ENCODE measurements at regions not wholly inside any gene's neighbourhood (a gene's known extent, or its start where the extent isn't known, plus 50 kb on each side); places are given as distances from the start of the nearest gene placed in this dataset.

GRCh38 chr1:19010995-19011844, 54.7 kb upstream of the IFFO2 start (continued):
- TF ChIP-seq ZBTB8A (CRISPR knock-in tag; IDR thresholded peaks at IDR 0.05; ENCODE audit: borderline replicate concordance, low read depth) (no peak), NR3C1 (CRISPR knock-in tag; IDR thresholded peaks at IDR 0.05) (no peak), ZMAT5 (CRISPR knock-in tag; IDR thresholded peaks at IDR 0.05; ENCODE audit: borderline replicate concordance, low read depth) (no peak), ZNF570 (CRISPR knock-in tag; IDR thresholded peaks at IDR 0.05; ENCODE audit: borderline replicate concordance) (no peak), THRA (CRISPR knock-in tag; IDR thresholded peaks at IDR 0.05; ENCODE audit: borderline replicate concordance) (peak; percentile 68; the same call in 1 of the 2 replicates), PHF21A (CRISPR knock-in tag; IDR thresholded peaks at IDR 0.05) (peak; percentile 64), GRHL1 (CRISPR knock-in tag; conservative IDR thresholded peaks at IDR 0.05) (no peak), SMC3 (IDR thresholded peaks at IDR 0.05; ENCODE audit: low read length) (peak; percentile 26; the same call in 1 of the 2 replicates), FOXC1 (CRISPR knock-in tag; IDR thresholded peaks at IDR 0.05; ENCODE audit: borderline replicate concordance) (no peak), RARA (CRISPR knock-in tag; IDR thresholded peaks at IDR 0.05) (peak; percentile 96), ARNT2 (CRISPR knock-in tag; IDR thresholded peaks at IDR 0.05; ENCODE audit: low read depth) (no peak), MED1 (CRISPR knock-in tag; IDR thresholded peaks at IDR 0.05) (peak; percentile 63), HDAC1 (CRISPR knock-in tag; IDR thresholded peaks at IDR 0.05) (peak; percentile 67), MLLT10 (CRISPR knock-in tag; IDR thresholded peaks at IDR 0.05) (no peak), FUBP1 (CRISPR knock-in tag; IDR thresholded peaks at IDR 0.05; ENCODE audit: borderline replicate concordance) (no peak), HBP1 (CRISPR knock-in tag; IDR thresholded peaks at IDR 0.05; ENCODE audit: low read depth) (no peak), ZNF644 (CRISPR knock-in tag; IDR thresholded peaks at IDR 0.05; ENCODE audit: low read depth) (peak; percentile 51; the same call in 1 of the 2 replicates), TFE3 (CRISPR knock-in tag; IDR thresholded peaks at IDR 0.05) (0 out of 2 replicates have a peak, but pooled peaks have one; percentile 55), ATF1 (CRISPR knock-in tag; IDR thresholded peaks at IDR 0.05) (no peak), ZNF17 (CRISPR knock-in tag; IDR thresholded peaks at IDR 0.05) (no peak), RORA (CRISPR knock-in tag; IDR thresholded peaks at IDR 0.05) (no peak), PCBP2 (optimal IDR thresholded peaks at IDR 0.05; ENCODE audit: low read depth, low read length, poor library complexity, severe bottlenecking) (no peak)

Measured in HepG2 (cell line).